GM23248 (cell line): ENCODE measurements at regions not wholly inside any gene's neighbourhood (a gene's known extent, or its start where the extent isn't known, plus 50 kb on each side); places are given as distances from the start of the nearest gene placed in this dataset.

Experiments used
- EZH2 ChIP-seq: fragments of 200-600 bp; sonication (generic); IDR thresholded peaks from 2 replicates; pipeline ENCODE4 v1.6.1; 2018; ENCODE audit warnings: antibody characterized with exemption, mild to moderate bottlenecking; ENCODE audit not compliant: insufficient read depth, poor library complexity, severe bottlenecking
- EZH2phosphoT487 ChIP-seq: fragments of 200-600 bp; sonication (generic); IDR thresholded peaks from 2 replicates; pipeline ENCODE4 v1.6.1; 2018; ENCODE audit warnings: antibody characterized with exemption, moderate library complexity, mild to moderate bottlenecking, low read depth; ENCODE audit not compliant: insufficient read depth

DNA sequence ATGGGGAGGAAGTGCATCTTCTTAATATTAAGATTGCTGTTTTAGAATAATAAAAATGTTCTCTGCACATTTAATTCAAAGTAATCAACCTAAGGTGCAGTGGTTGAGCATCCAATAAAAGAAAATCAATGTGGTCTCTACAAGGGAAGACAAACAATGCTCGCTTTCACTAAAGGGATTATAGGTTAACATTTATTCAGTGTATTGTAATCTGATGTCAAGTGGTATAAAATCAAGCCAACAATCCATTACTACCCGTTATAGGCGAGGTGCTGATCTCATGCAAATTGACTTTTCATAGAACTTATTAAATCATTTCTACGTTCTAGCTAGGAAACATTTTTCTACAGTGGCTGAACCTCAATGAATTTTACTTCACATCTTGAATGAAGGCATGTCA, 773.9 kb downstream of the NR2F1-AS1 start:
- TF ChIP-seq EZH2 (no peak), EZH2phosphoT487 (no peak)
